Neuronal stem cell (in vitro differentiated cells): ENCODE measurements at regions not wholly inside any gene's neighbourhood (a gene's known extent, or its start where the extent isn't known, plus 50 kb on each side); places are given as distances from the start of the nearest gene placed in this dataset.

Source experiments
- DNase-seq: peaks from one replicate; pipeline ENCODE4 v3.0.0-alpha.2; 2013; ENCODE audit warnings: low spot score
- H2AFZ ChIP-seq: one replicate; pipeline ENCODE4 v1.6.1; 2013; ENCODE audit warnings: mild to moderate bottlenecking, low read length, inconsistent platforms
- H2AK5ac ChIP-seq: 2 replicates; pipeline ENCODE4 v1.6.1; 2013; ENCODE audit warnings: low read depth, mild to moderate bottlenecking, inconsistent platforms, low read length, moderate library complexity, mixed read lengths
- H2BK120ac ChIP-seq: 2 replicates; pipeline ENCODE4 v1.6.1; 2013; ENCODE audit warnings: low read depth, mild to moderate bottlenecking, inconsistent platforms, low read length, moderate library complexity, mixed read lengths
- H2BK12ac ChIP-seq: one replicate; pipeline ENCODE4 v1.6.1; 2013; ENCODE audit warnings: low read length, inconsistent platforms
- H2BK15ac ChIP-seq: 2 replicates; pipeline ENCODE4 v1.6.1; 2013; ENCODE audit warnings: mild to moderate bottlenecking, low read length, inconsistent platforms, mixed read lengths
- H2BK5ac ChIP-seq: one replicate; pipeline ENCODE4 v1.6.1; 2013; ENCODE audit warnings: inconsistent platforms, mild to moderate bottlenecking, low read length, moderate library complexity
- H3K14ac ChIP-seq: one replicate; pipeline ENCODE4 v1.6.1; 2013; ENCODE audit warnings: low read length, inconsistent platforms
- H3K18ac ChIP-seq: 2 replicates; pipeline ENCODE4 v1.6.1; 2013; ENCODE audit warnings: low read length, inconsistent platforms
- H3K23ac ChIP-seq: 2 replicates; pipeline ENCODE4 v1.6.1; 2013; ENCODE audit warnings: low read depth, mild to moderate bottlenecking, mixed read lengths, low read length, inconsistent platforms; ENCODE audit not compliant: poor library complexity
- H3K27ac ChIP-seq: replicated peaks from 3 replicates; pipeline ENCODE4 v1.5.1; 2013; ENCODE audit warnings: low read length, inconsistent platforms
- H3K27me3 ChIP-seq, 3 experiments: 2 replicates each; pipeline ENCODE4 v1.6.1; 2013; ENCODE audit warnings: low read length in 3 of 3, mild to moderate bottlenecking in 2 of 3, inconsistent platforms in 1 of 3, low read depth in 1 of 3, mixed read lengths in 1 of 3, moderate library complexity in 1 of 3; ENCODE audit not compliant: control insufficient read depth in 3 of 3, insufficient read depth in 3 of 3
- H3K36me3 ChIP-seq, 2 donors: replicated peaks in 1 of 2; 2 replicates each; pipeline ENCODE4 v1.6.1; 2013; ENCODE audit warnings: low read length in 2 of 2; ENCODE audit not compliant: control insufficient read depth in 2 of 2, insufficient read depth in 2 of 2
- H3K4ac ChIP-seq: 2 replicates; pipeline ENCODE4 v1.6.1; 2013; ENCODE audit warnings: inconsistent platforms, mild to moderate bottlenecking, low read length, moderate library complexity
- H3K4me1 ChIP-seq, 2 donors: 1 replicate in 1 of 2; 2 replicates in 1 of 2; pipeline ENCODE4 v1.6.1; 2013; ENCODE audit warnings: low read length in 2 of 2, low read depth in 1 of 2; ENCODE audit not compliant: control insufficient read depth in 2 of 2, insufficient read depth in 1 of 2
- H3K4me2 ChIP-seq: one replicate; pipeline ENCODE4 v1.6.1; 2013; ENCODE audit warnings: mild to moderate bottlenecking, low read length, inconsistent platforms; ENCODE audit not compliant: insufficient read depth, poor library complexity, severe bottlenecking
- H3K4me3 ChIP-seq, 2 donors: 2 replicates each; pipeline ENCODE4 v1.5.1; 2013; ENCODE audit warnings: low read length in 2 of 2, mild to moderate bottlenecking in 2 of 2, inconsistent platforms in 1 of 2, moderate library complexity in 1 of 2
- H3K79me1 ChIP-seq: one replicate; pipeline ENCODE4 v1.6.1; 2013; ENCODE audit warnings: low read depth, mild to moderate bottlenecking, inconsistent platforms, low read length, moderate library complexity
- H3K9ac ChIP-seq: one replicate; pipeline ENCODE4 v1.6.1; 2013; ENCODE audit warnings: mild to moderate bottlenecking, low read depth, low read length, inconsistent platforms; ENCODE audit not compliant: poor library complexity
- H3K9me3 ChIP-seq, 2 donors: replicated peaks in 1 of 2; 2 replicates each; pipeline versions ENCODE3 to v1.6.1; 2013; ENCODE audit warnings: low read length in 2 of 2, mild to moderate bottlenecking in 2 of 2, inconsistent platforms in 1 of 2, low read depth in 1 of 2, mixed read lengths in 1 of 2, moderate library complexity in 1 of 2; ENCODE audit not compliant: control insufficient read depth in 2 of 2, insufficient read depth in 1 of 2
- H4K8ac ChIP-seq: one replicate; pipeline ENCODE4 v1.6.1; 2013; ENCODE audit warnings: low read depth, mild to moderate bottlenecking, inconsistent platforms, low read length, moderate library complexity
- H4K91ac ChIP-seq: one replicate; pipeline ENCODE4 v1.6.1; 2013; ENCODE audit warnings: low read length, low read depth, mild to moderate bottlenecking, inconsistent platforms; ENCODE audit not compliant: poor library complexity
- WGBS, 2 donors: extraction: QIAGEN DNeasy Blood & Tissue Kit; methylation state at CpG; one replicate each; pipeline ENCODE4 v1.1.7; 2013; ENCODE audit warnings: missing lambda C conversion rate in 2 of 2, mixed read lengths in 1 of 2; ENCODE audit not compliant: insufficient read length in 2 of 2, insufficient replicate concordance in 1 of 2; ENCODE audit errors: extremely low coverage in 2 of 2; 5-methylcytosine and 5-hydroxymethylcytosine counted together

GRCh38 chr9:73231203-73231602, 79.5 kb downstream of the ANXA1 start:
- Histone ChIP-seq H4K91ac (no peak overlapping the region), H3K36me3 (no peaks in the 10 kb centered on the region), H3K9me3 (no peaks in the 10 kb centered on the region), H3K27me3 (no peaks in the 10 kb centered on the region), H2AFZ (no peak overlapping the region), H2BK120ac (no peak overlapping the region), H2BK5ac (no peak overlapping the region), H3K23ac (no peak overlapping the region), H3K14ac (no peak overlapping the region), H3K18ac (no peak overlapping the region), H2AK5ac (no peak overlapping the region), H3K9ac (no peak overlapping the region), H3K79me1 (no peaks in the 10 kb centered on the region), H4K8ac (no peak overlapping the region), H3K4me2 (no peak overlapping the region), H2BK12ac (no peak overlapping the region), H3K4me3 (no peak overlapping the region), H2BK15ac (no peak overlapping the region), H3K4me1 (no peaks in the 10 kb centered on the region), H3K4ac (no peak overlapping the region), H3K27ac (no peak overlapping the region)
- DNase-seq: no peak

GRCh38 chr9:73233359-73234007, 81.8 kb downstream of the ANXA1 start:
- Histone ChIP-seq H3K23ac (no peak overlapping the region), H3K27ac (no peak overlapping the region), H3K4me2 (no peak overlapping the region), H3K4ac (no peak overlapping the region), H4K91ac (no peak overlapping the region), H2BK120ac (no peak overlapping the region), H3K79me1 (no peaks in the 10 kb centered on the region), H2AK5ac (no peak overlapping the region), H3K27me3 (no peaks in the 10 kb centered on the region), H2BK12ac (no peak overlapping the region), H3K36me3 (no peaks in the 10 kb centered on the region), H4K8ac (no peak overlapping the region), H3K9me3 (no peaks in the 10 kb centered on the region), H2BK5ac (no peak overlapping the region), H3K4me3 (no peak overlapping the region), H3K4me1 (no peaks in the 10 kb centered on the region), H2BK15ac (no peak overlapping the region), H3K18ac (no peak overlapping the region), H3K14ac (no peak overlapping the region), H3K9ac (no peak overlapping the region), H2AFZ (no peak overlapping the region)
- no CpG with 5 or more reads among the region's 6 CpGs for WGBS, 2 donors
- no peak for DNase-seq

- no peak overlapping the region for H3K27ac ChIP-seq
- no peak overlapping the region for H4K91ac ChIP-seq
- no peak overlapping the region for H3K9ac ChIP-seq
- no peak overlapping the region for H4K8ac ChIP-seq
- no peak overlapping the region for H2AFZ ChIP-seq
- H2BK12ac ChIP-seq: no peak overlapping the region
- no peak overlapping the region for H2AK5ac ChIP-seq
- H3K36me3 ChIP-seq: no peaks in the 10 kb centered on the region
- DNase-seq: no peak
- no peak overlapping the region for H3K4ac ChIP-seq
- no peak overlapping the region for H2BK120ac ChIP-seq
- H3K9me3 ChIP-seq: no peaks in the 10 kb centered on the region
- no peak overlapping the region for H2BK15ac ChIP-seq
- H2BK5ac ChIP-seq: no peak overlapping the region
- no peak overlapping the region for H3K4me2 ChIP-seq
- no peak overlapping the region for H3K14ac ChIP-seq
- H3K18ac ChIP-seq: no peak overlapping the region
- WGBS, 2 donors: no CpG with 5 or more reads among the region's 1 CpG
- no peaks in the 10 kb centered on the region for H3K79me1 ChIP-seq
- H3K4me3 ChIP-seq: no peak overlapping the region
- H3K23ac ChIP-seq: no peak overlapping the region
- no peaks in the 10 kb centered on the region for H3K27me3 ChIP-seq
- no peaks in the 10 kb centered on the region for H3K4me1 ChIP-seq
Measured at GRCh38 chr9:73234008-73234360, 82.3 kb downstream of the ANXA1 start.

GRCh38 chr9:73237140-73237539, 85.5 kb downstream of the ANXA1 start:
- H3K4me3 ChIP-seq: no peak overlapping the region
- H3K18ac ChIP-seq: no peak overlapping the region
- H3K4ac ChIP-seq: no peak overlapping the region
- H2AFZ ChIP-seq: no peak overlapping the region
- H2BK15ac ChIP-seq: no peak overlapping the region
- no peak overlapping the region for H4K91ac ChIP-seq
- no CpG with 5 or more reads among the region's 1 CpG for WGBS, 2 donors
- H3K23ac ChIP-seq: no peak overlapping the region
- H3K9me3 ChIP-seq: no peaks in the 10 kb centered on the region
- H3K27me3 ChIP-seq: no peaks in the 10 kb centered on the region
- DNase-seq: no peak
- H2BK5ac ChIP-seq: no peak overlapping the region
- H3K9ac ChIP-seq: no peak overlapping the region
- H3K79me1 ChIP-seq: no peaks in the 10 kb centered on the region
- peaks cover 0 to 9% of the 10 kb centered on the region in 2 donors for H3K4me1 ChIP-seq
- H3K27ac ChIP-seq: no peak overlapping the region
- no peak overlapping the region for H2AK5ac ChIP-seq
- H2BK120ac ChIP-seq: no peak overlapping the region
- no peak overlapping the region for H4K8ac ChIP-seq
- H2BK12ac ChIP-seq: no peak overlapping the region
- H3K36me3 ChIP-seq: no peaks in the 10 kb centered on the region
- H3K14ac ChIP-seq: no peak overlapping the region
- no peak overlapping the region for H3K4me2 ChIP-seq
